ENCODE measurements at regions not wholly inside any gene's neighbourhood (a gene's known extent, or its start where the extent isn't known, plus 50 kb on each side); places are given as distances from the start of the nearest gene placed in this dataset.
"Not testable (repeated sequence)": the region's sequence is repeated elsewhere in the genome, so short reads cannot be mapped to it uniquely, and the experiment has no call there.

GRCh38 chrX:18002791-18003190, 141.7 kb upstream of the RAI2 start:
- DNase-seq, result no peak

GRCh38 chrX:17994429-17994828, 133.3 kb upstream of the RAI2 start:
- no peak for DNase-seq

GRCh38 chrX:17993062-17993461, 132.0 kb upstream of the RAI2 start:
- no peak for DNase-seq

- no peak for DNase-seq
Observed at GRCh38 chrX:17990532-17990931, 129.4 kb upstream of the RAI2 start.

GRCh38 chrX:17987783-17988182, 126.7 kb upstream of the RAI2 start:
- no peak for DNase-seq

GRCh38 chrX:17986977-17987376, 125.9 kb upstream of the RAI2 start:
- DNase-seq, result no peak

GRCh38 chrX:17986440-17986839, 125.3 kb upstream of the RAI2 start:
- no peak for DNase-seq

GRCh38 chrX:17984415-17984814, 123.3 kb upstream of the RAI2 start:
- DNase-seq, result no peak

GRCh38 chrX:17983389-17983788, 122.3 kb upstream of the RAI2 start:
- DNase-seq, result no peak

- DNase-seq, result no peak
Observed at GRCh38 chrX:17977696-17978095, 116.6 kb upstream of the RAI2 start.

GRCh38 chrX:17976955-17977354, 115.9 kb upstream of the RAI2 start:
- DNase-seq, result no peak

GRCh38 chrX:17975349-17975748, 114.3 kb upstream of the RAI2 start:
- DNase-seq, result not testable (repeated sequence)

GRCh38 chrX:17968367-17968766, 107.3 kb upstream of the RAI2 start:
- DNase-seq, result no peak

GRCh38 chrX:17967888-17968287, 106.8 kb upstream of the RAI2 start:
- no peak for DNase-seq

- no peak for DNase-seq
Observed at GRCh38 chrX:17964871-17965270, 103.8 kb upstream of the RAI2 start.

GRCh38 chrX:17960891-17961290, 99.8 kb upstream of the RAI2 start:
- DNase-seq, result no peak

GRCh38 chrX:17944833-17945497, 83.9 kb upstream of the RAI2 start:
- peak in 1 of 2 donors; percentile 2 for DNase-seq

GRCh38 chrX:17941171-17941570, 80.1 kb upstream of the RAI2 start:
- not testable (repeated sequence) for DNase-seq

GRCh38 chrX:17939724-17940123, 78.6 kb upstream of the RAI2 start:
- no peak for DNase-seq

GRCh38 chrX:17933856-17934255, 72.8 kb upstream of the RAI2 start:
- no peak for DNase-seq

GRCh38 chrX:17932781-17933180, 71.7 kb upstream of the RAI2 start:
- no peak for DNase-seq

- DNase-seq, result no peak
Observed at GRCh38 chrX:17931855-17932254, 70.8 kb upstream of the RAI2 start.

GRCh38 chrX:17930850-17931249, 69.8 kb upstream of the RAI2 start:
- no peak for DNase-seq

GRCh38 chrX:17923546-17923945, 62.4 kb upstream of the RAI2 start:
- DNase-seq, result no peak

GRCh38 chrX:17922303-17922702, 61.2 kb upstream of the RAI2 start:
- DNase-seq, result no peak

Data from stimulated activated CD4-positive, alpha-beta T cell treated with anti-CD3 and anti-CD28 coated beads, Interleukin-2, amount 100 ng/mL, for 48 hours (primary cell).